NOMO-1 treated with DMSO at 0.1 percent for 48 hours (cell line): ENCODE measurements at regions not wholly inside any gene's neighbourhood (a gene's known extent, or its start where the extent isn't known, plus 50 kb on each side); places are given as distances from the start of the nearest gene placed in this dataset.

Source experiments
- DNase-seq: peaks from one replicate; lab custom pipeline; 2025; ENCODE audit not compliant: unreplicated experiment; lab: John Stamatoyannopoulos, UW

DNA sequence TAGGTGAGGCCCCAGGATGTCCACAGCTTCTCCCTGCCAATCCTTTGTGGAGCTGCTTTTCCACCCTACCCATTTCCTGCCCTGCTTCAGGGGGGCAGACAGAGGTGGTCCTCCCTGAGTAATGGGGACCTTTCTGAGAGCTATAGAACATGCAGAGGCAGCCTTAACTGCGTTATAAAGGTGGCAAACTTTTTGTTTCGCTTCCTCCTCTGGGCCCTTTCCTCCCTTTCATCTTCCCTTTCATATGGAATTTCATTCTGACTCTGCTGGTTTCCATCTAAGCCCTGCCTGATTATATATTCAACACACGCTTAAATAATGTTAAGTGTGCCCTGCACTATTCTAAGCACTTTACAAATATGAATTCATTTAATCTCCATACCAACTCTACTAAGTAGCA, 169.3 kb upstream of the E2F8 start:
- no peak for DNase-seq

- DNase-seq, result no peak
Observed at GRCh38 chr11:19409307-19409706, 168.6 kb upstream of the E2F8 start.

GRCh38 chr11:19407677-19408270, 167.0 kb upstream of the E2F8 start:
- DNase-seq, result no peak

DNA sequence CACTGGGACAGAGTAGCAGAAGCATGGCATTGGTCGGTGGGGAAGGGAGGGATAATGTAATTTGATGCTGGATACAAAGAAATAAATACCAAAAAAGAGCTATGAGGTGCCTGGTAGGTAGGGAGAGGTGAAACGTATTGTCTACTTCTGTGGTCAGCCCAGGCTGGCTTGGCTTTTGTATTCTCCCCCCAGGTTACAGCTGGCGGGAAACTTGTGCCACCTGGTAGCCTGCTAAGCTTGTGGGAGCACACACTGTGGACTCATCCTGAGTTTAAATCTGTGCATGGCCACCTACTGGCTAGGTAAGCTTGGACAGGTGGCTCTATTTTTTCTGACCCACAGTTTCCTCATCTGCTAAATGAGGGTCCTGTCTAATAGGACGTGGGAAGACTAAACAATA, 165.2 kb upstream of the E2F8 start:
- no peak for DNase-seq

GRCh38 chr11:19404787-19405186, 164.0 kb upstream of the E2F8 start:
- DNase-seq, result no peak

DNA sequence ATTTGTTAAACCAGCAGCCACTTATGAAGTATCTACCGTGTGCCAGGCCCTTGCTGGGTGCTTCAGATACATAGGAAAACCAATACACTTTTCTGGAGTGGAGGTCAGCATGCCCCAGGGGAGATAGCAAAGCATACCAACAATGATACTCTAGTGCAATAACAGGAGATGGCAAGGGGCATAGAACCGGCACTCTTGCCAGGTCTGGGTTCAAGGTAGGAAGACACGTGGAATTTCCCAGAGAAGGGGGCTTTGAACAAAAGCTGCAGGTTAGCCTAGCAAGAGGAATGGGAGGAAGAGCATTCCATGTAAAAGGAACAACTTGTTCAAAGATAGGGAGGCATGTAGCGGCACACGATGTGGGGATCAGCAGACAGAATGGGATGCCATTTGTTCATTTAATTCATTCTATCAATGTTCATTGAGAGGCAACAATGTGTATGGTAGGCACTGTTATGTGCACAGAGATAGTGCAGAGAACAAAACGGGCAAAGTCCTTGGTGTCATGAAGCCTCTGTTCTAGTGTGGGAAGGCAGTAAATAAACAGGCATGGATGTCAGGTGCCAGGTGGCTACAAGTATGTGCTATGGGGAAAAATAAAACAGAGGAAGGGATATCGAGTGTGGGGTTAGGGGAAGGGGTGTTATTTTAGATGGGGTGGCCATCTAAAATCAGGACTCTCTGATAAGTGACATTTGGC, 162.6 kb upstream of the E2F8 start:
- no peak for DNase-seq

GRCh38 chr11:19400296-19400695, 159.6 kb upstream of the E2F8 start:
- no peak for DNase-seq

DNA sequence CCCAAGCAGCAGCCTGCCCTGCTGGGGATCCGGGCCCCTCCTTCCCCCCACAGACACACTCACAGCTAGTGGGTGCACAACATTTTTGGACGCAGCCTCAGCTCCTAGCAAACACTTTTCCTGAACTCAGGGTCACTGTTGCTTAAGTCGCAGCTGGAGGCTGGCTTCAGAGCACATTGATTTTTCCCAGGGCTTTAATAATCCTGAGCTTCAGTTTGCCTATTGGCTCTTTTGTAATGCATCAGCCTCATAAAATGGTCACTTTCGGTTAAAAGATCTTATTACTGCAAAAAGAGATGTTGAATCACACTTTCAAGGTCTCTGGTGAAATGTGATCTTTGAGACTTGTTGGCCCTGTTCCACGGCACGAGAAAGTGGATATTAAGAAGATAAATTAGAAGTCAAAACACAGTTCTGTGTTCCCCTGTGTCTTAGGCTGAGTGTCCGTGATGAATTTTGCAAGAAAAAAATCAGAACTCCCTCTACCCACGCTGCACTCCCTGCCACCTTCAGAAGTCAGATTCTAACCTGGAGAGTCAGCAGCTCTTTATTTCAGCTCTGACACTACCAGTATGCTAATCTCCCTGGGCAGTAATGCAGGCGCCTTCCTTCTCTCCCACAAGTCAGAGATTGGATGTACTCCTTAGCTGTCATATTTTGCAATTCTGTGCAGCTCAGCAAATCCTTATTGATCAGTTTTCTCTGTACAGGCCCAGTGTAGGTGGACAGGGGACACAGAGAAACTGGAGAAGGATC, 158.2 kb upstream of the E2F8 start:
- DNase-seq, result no peak

GRCh38 chr11:19398273-19398672, 157.5 kb upstream of the E2F8 start:
- no peak for DNase-seq

- DNase-seq, result no peak
Observed at GRCh38 chr11:19395050-19395449, 154.3 kb upstream of the E2F8 start.

DNA sequence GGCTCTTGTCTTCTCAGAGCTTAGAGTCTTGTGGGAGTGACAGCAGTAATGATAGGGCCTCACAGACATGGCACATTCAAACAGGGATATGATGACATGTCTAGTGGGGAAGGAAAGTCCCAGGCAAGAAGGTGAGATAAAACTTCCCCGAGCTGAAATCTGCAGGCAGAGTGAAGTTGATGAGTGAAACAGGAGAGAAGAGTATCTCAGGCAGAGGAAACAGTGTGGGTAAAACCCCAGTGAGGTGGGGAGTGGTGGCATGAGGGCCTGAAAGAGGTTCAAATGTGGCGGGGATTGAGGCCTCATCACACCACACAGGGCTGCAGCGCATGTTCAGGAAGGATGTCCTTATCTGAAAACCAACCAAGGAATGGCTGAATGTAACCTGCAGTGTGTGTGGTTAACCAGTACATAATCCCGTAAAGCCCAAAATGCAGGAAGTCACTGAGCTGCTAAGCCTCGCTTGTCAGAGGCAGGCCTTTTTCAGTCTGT, 153.8 kb upstream of the E2F8 start:
- no peak for DNase-seq

GRCh38 chr11:19393941-19394340, 153.2 kb upstream of the E2F8 start:
- DNase-seq, result no peak

GRCh38 chr11:19392847-19393518, 152.2 kb upstream of the E2F8 start:
- no peak for DNase-seq

GRCh38 chr11:19392321-19392720, 151.6 kb upstream of the E2F8 start:
- no peak for DNase-seq

DNA sequence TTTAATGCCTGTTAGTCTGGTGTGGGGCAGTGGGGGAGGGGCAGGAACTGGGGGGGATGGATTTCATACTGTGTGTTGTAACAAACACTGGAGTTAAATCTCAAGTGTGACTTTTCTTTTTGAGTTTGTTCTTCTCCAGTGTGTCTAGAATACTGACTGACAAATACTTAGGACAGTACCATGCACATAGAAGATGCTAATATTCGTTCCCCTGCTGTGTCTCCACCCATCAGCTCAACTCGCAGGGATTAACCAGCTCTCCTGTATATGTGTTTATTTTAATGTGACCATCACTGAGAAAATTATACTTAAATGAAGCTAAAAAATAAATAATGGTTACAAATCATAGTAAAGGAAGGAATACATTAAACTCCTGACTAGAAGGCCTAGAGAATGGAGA, 150.9 kb upstream of the E2F8 start:
- DNase-seq, result no peak

DNA sequence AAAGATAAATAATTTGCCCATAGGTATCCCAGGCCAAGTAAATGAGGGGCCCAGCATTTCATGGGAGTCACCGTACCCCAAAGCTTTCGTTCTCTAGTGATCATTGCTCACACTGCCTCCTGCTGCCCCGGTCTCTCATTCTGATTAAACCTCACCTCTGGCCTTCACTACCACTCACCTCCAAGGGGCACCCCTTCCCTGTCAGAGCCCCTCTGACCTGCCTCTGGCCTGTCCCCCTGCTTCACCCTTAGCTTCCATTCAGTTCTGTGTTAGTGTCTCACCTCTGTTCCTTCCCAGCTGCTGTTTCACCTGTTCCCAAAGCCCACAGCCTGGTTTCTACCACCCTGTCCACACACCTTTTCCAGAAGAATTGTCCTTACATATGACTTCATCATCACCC, 150.3 kb upstream of the E2F8 start:
- no peak for DNase-seq

DNA sequence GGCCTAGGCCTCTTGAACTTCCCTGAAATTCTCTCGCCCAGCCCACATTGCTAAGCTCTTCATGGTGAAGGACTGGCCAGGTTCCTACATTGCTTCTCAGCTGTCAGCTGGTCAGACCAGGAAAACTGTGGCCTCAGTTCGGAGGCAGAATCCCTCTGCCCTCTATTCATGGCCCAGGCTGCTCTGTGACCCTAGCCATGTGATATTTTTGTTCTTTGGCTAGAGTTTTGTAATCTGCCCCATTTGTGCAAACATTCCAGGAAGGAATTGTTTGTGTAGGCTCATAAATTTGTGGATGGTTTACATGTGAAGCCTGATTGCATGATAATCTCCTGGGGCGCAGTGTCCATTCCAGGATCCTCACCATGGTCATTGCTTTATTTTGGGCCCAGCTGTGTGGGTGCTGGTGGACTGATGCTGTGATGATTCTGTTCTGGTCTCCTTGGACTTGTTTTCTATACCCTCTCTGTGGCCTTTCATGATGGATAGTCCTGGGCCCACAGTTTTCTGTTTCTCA, 149.1 kb upstream of the E2F8 start:
- DNase-seq, result no peak

DNA sequence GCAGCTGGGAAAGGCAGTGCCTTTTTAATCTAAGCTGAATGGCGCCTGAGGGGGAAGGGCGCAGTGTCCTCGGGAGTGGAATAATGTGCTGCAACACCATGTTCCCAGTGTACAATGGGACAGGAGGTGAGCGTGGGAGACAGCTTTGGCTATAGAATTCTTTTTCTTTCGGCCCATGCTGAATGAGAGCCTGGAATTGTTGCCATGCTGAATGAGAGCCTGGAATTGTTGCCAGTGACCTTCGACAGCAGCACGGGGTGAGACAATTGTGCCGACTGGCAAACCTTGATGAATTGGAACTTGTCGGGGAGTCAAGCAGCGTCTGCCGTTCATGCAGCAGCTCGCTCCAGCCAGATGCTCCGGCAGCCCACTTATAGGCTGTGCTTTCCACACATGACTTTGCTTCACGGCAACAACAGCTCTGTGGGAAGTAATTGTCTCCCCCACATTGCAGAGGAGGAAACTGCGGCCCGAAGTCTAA, 141.4 kb upstream of the E2F8 start:
- no peak for DNase-seq

- no peak for DNase-seq
Observed at GRCh38 chr11:19380375-19380774, 139.6 kb upstream of the E2F8 start.

DNA sequence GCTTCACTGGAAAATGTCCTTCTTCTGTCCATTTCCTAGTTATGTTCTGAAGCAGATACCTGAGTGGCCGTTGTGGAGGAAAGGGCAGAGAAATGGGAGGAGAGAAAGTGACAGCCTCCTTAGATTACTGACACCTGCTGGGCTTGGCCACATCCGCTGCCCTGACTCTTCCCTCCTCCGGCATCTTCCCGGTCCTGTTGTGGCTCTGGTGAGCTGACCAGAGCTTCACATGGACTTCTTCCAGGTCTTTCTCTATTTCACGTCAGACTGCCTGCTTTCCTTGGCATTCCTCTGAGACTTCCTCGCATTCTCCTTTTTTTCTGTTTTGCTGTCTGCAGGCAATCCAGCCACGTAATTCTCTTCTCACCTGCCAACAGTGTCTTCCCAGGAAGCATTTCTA, 138.7 kb upstream of the E2F8 start:
- DNase-seq, result no peak

DNA sequence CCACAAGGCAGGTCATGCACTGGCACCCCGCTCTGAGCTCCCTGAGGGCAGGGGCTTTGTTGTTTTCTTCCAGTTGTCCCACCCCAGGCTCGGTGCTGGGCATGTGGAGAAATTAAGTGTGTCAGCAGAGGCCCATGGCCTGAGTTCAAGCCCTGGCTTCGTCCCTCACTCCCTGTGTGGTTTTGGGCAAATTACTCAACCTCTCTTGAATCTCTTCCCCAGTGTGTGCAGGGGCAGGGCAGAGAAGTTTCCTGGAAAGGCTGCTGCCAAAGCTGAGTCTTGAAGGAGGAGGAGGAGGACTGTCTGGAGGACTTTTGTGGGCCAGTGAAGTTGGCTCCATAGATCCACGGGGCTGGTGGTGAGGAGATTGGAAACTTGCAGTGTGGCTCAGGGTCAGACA, 138.1 kb upstream of the E2F8 start:
- no peak for DNase-seq
